SH-SY5Y (cell line): ENCODE measurements at regions not wholly inside any gene's neighbourhood (a gene's known extent, or its start where the extent isn't known, plus 50 kb on each side); places are given as distances from the start of the nearest gene placed in this dataset.

Experiments
- GATA2 ChIP-seq: IDR thresholded peaks from 2 replicates; pipeline ENCODE4 v1.6.1; 2011; ENCODE audit warnings: mild to moderate bottlenecking, low read depth, low read length
- GATA3 ChIP-seq: IDR thresholded peaks from 2 replicates; pipeline ENCODE4 v1.6.1; 2011; ENCODE audit warnings: low read depth, mild to moderate bottlenecking, low read length, moderate library complexity

- TF ChIP-seq GATA3 (no peak), GATA2 (no peak)
Measured at GRCh38 chr14:84144166-84144565, 1385.8 kb upstream of the FLRT2 start.
